Suprapubic skin (tissue), 3 donors: ENCODE measurements at regions not wholly inside any gene's neighbourhood (a gene's known extent, or its start where the extent isn't known, plus 50 kb on each side); places are given as distances from the start of the nearest gene placed in this dataset.

Source experiments
- CTCF ChIP-seq, 2 donors: fragments of 200-600 bp in 1 of 2; fragments of 450-650 bp in 1 of 2; sonication (generic) in 1 of 2; IDR thresholded peaks; one replicate each; pipeline ENCODE4 v1.5.1; 2016 to 2019; ENCODE audit warnings: antibody characterized with exemption in 2 of 2, mild to moderate bottlenecking in 1 of 2, moderate library complexity in 1 of 2
- POLR2A ChIP-seq, 2 donors: fragments of 450-650 bp; IDR thresholded peaks; one replicate each; pipeline ENCODE4 v1.6.1; 2017; ENCODE audit warnings: antibody characterized with exemption in 2 of 2, mild to moderate bottlenecking in 2 of 2, moderate library complexity in 2 of 2

- TF ChIP-seq POLR2A (IDR thresholded peaks at IDR 0.05): no peak
- no peak for TF ChIP-seq CTCF (IDR thresholded peaks at IDR 0.05)
Observed at GRCh38 chr17:79515646-79516571, 94.9 kb downstream of the RBFOX3 start.
